ENCODE measurements at regions not wholly inside any gene's neighbourhood (a gene's known extent, or its start where the extent isn't known, plus 50 kb on each side); places are given as distances from the start of the nearest gene placed in this dataset.

GRCh38 chr4:60865273-60865672 lies 334.9 kb upstream of the ADGRL3 start:
- Histone ChIP-seq H3K27ac (no peak overlapping the region), H3K4me3 (no peak overlapping the region), H3K36me3 (replicated peaks in 1 of 2) (no peaks in the 10 kb centered on the region), H3K9me3 (replicated peaks in 1 of 3) (no peaks in the 10 kb centered on the region), H3K27me3 (no peaks in the 10 kb centered on the region), H3K4me1 (replicated peaks in 1 of 2) (no peaks in the 10 kb centered on the region)
- intact Hi-C loops (cut with DNase I): no loop called here
- TF ChIP-seq CTCF (IDR thresholded peaks at IDR 0.05): peak in 3 of 6 experiments; percentile 18 to 26 (median 25)
- TF ChIP-seq POLR2A (IDR thresholded peaks at IDR 0.05): no peak
- 52 to 68% (median 64%) methylated on average over 4 of the region's 4 CpGs for WGBS, 4 donors
- no peak for DNase-seq

GRCh38 chr4:60868232-60868960 lies 331.7 kb upstream of the ADGRL3 start:
- 75 to 90% (median 83%) methylated on average over 3 of the region's 3 CpGs for WGBS, 4 donors
- H3K4me3 ChIP-seq: no peak overlapping the region
- H3K27ac ChIP-seq: no peak overlapping the region
- no peaks in the 10 kb centered on the region for H3K36me3 ChIP-seq (replicated peaks in 1 of 2)
- no peaks in the 10 kb centered on the region for H3K4me1 ChIP-seq (replicated peaks in 1 of 2)
- intact Hi-C loops (cut with DNase I): no loop called here
- H3K27me3 ChIP-seq: no peaks in the 10 kb centered on the region
- no peak for DNase-seq
- H3K9me3 ChIP-seq (replicated peaks in 1 of 3): no peaks in the 10 kb centered on the region
- TF ChIP-seq CTCF (IDR thresholded peaks at IDR 0.05): no peak
- no peak for TF ChIP-seq POLR2A (IDR thresholded peaks at IDR 0.05)

GRCh38 chr4:60879135-60879701 lies 320.9 kb upstream of the ADGRL3 start:
- DNase-seq: no peak
- H3K27ac ChIP-seq: no peak overlapping the region
- 72 to 89% (median 80%) methylated on average over 1 of the region's 1 CpG for WGBS, 4 donors
- H3K36me3 ChIP-seq (replicated peaks in 1 of 2): no peaks in the 10 kb centered on the region
- no peaks in the 10 kb centered on the region for H3K4me1 ChIP-seq (replicated peaks in 1 of 2)
- H3K27me3 ChIP-seq: no peaks in the 10 kb centered on the region
- no peak overlapping the region for H3K4me3 ChIP-seq
- no peak for TF ChIP-seq CTCF (IDR thresholded peaks at IDR 0.05)
- TF ChIP-seq POLR2A (IDR thresholded peaks at IDR 0.05): no peak
- intact Hi-C loops (cut with DNase I): no loop called here
- no peaks in the 10 kb centered on the region for H3K9me3 ChIP-seq (replicated peaks in 1 of 3)

- Histone ChIP-seq H3K4me3 (no peak overlapping the region), H3K27me3 (no peaks in the 10 kb centered on the region), H3K36me3 (replicated peaks in 1 of 2) (no peaks in the 10 kb centered on the region)
Observed at GRCh38 chr4:60884587-60884986, 315.5 kb upstream of the ADGRL3 start.

More at GRCh38 chr4:60884587-60884986, 315.5 kb upstream of the ADGRL3 start:
- 32 to 50% (median 38%) methylated on average over 7 of the region's 7 CpGs for WGBS, 4 donors
- TF ChIP-seq POLR2A (IDR thresholded peaks at IDR 0.05): no peak
- no peak for TF ChIP-seq CTCF (IDR thresholded peaks at IDR 0.05)
- Histone ChIP-seq H3K4me1 (replicated peaks in 1 of 2) (no peaks in the 10 kb centered on the region), H3K9me3 (replicated peaks in 1 of 3) (no peaks in the 10 kb centered on the region), H3K27ac (no peak overlapping the region)
- DNase-seq: no peak
- intact Hi-C loops (cut with DNase I): no loop called here
